Islet of Langerhans (tissue), 1 donor: ENCODE measurements at regions not wholly inside any gene's neighbourhood (a gene's known extent, or its start where the extent isn't known, plus 50 kb on each side); places are given as distances from the start of the nearest gene placed in this dataset.

Experiments used
- FAIRE-seq: peaks from one replicate; lab custom pipeline; 2011; peaks lifted over from hg19 to GRCh38; lab: Jason Lieb, UNC

GRCh38 chr18:44153981-44154380, 526.7 kb upstream of the SETBP1 start:
- FAIRE-seq: no peak

DNA sequence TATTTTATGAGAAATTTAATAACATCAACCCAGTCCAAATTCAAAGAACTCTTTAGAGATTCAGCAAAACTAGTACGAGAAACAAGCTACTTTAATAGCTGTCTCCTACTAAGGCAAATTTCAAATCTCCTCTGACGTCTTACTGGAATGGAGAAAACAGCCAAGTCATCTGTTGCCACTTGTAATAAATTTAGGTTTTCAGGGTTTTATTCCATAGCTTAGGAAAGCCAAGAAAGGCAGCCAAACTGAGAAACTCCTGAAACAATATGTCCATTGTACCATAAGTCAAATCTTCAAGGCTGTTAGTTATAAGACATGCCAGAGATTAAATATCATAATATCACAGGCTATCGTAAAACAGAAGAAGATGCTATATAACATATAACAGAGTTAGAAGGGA, 524.6 kb upstream of the SETBP1 start:
- FAIRE-seq: no peak

DNA sequence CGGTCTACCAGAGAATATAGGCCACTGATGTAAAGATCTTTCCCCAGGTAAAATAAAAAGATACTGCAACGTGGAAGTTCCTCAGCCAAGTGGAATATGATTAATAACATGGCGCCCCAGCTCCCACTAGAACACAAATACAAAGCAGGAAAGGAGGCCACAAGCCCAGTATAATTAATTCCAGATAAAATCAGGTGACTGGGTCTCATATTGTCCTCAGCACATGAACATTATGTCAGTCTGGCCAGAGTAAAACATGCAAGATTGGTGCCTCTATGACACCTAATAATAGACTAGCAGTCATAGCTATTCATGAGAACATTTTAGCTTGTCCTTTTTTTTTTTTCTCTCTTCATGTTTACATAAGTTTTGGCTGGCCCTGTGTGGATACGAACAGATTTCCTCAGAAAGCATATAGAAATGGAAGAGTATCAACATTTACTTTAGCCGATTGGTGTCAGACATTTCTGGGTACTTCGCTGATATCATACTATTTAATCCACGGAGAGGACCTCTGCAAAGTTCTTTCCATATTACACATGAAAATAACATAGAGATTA, 523.8 kb upstream of the SETBP1 start:
- no peak for FAIRE-seq

GRCh38 chr18:44170208-44170880, 510.3 kb upstream of the SETBP1 start:
- no peak for FAIRE-seq

DNA sequence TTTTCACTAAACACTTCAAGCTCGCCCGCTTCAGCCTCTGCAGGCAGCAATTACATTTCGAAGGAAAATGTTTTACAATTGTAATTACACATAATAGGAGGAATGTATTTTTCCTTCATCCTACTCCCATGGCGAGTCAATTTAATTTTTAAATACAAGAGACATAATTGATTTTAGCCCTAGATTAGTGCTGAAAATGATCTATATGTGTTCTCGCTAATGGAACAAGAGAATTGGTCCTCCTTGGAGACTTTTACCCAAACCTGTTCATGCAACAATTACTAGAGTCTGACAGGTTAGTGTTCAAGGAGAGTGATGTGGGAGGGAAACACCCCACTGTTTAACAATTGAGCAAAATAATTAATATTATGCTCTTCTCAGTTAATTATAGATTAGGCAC, 509.4 kb upstream of the SETBP1 start:
- FAIRE-seq: no peak

DNA sequence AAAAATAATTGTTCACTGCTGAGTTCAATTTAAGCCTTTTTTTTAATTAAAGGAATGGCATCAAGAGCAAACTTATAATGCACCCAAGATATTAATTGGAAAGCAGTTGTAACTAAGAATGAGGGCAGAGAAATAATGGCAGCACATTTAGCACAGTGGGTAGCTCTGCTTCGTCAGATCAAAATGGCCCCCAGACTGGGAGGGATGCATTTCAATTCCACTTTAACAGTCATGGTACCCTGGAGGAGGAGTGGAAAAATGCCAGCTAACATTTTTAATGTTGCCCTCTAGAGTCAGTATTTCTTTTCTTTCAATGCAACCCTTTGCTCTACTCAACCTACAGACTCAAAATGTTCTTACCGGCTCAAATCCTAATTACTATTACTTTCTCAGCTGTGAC, 504.8 kb upstream of the SETBP1 start:
- no peak for FAIRE-seq

GRCh38 chr18:44178476-44178875, 502.2 kb upstream of the SETBP1 start:
- FAIRE-seq: no peak

DNA sequence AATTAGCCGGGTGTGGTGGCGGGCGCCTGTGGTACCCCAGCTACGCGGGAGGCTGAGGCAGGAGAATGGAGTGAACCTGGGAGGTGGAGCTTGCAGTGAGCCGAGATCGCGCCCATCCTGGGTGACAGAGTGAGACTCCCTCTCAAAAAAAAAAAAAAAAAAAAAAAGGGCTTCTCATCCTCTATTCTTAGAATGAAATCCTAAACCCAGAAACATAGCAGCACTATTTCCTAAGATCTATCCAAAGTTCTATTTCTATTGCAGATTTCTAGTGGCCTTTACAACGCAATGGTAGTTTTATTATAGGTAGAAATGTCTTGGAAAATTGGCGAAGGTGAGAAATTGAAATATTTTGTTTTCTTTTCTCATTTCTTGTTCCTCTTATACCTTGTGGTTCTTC, 501.0 kb upstream of the SETBP1 start:
- FAIRE-seq: no peak

GRCh38 chr18:44180683-44181082, 500.0 kb upstream of the SETBP1 start:
- no peak for FAIRE-seq

DNA sequence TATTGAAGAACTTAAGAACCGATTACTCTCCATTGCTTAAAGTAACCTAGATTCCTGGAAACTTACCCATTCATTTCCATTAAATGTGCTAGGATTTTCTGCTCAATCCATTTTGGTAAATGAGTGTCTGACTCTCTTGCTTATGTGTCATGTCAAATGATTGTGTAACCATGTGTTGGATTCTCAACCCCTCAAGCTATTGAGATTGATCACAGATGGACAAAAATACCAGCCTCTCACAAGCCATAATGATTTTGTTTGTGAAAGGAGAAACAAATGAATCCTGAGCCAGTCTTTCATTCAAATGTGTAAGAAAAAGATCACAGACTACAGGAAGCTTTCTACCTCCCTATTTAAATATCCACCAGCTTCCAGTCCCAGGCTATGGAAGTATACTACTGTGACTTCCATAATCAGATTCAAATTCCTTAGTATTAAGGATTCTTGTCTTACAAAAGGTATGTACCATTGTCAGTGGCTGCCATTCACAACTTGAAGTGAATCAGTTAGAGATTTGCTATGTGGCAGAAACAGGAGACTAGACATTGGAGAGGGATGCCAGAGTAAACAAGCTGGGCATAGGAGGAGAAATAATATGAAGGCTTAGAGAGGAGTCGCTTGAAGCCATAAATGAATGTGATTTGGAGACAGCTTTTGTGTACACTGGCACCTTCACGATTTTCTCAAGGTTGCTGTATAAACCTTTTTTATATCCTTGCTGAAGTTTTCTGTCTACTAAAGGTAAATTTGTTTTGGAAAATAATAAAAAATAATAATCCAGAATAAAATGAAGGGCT, 498.5 kb upstream of the SETBP1 start:
- FAIRE-seq: no peak

- no peak for FAIRE-seq
Measured at GRCh38 chr18:44186001-44186400, 494.7 kb upstream of the SETBP1 start.

- no peak for FAIRE-seq
Measured at GRCh38 chr18:44187090-44187489, 493.6 kb upstream of the SETBP1 start.

GRCh38 chr18:44195394-44196140, 485.1 kb upstream of the SETBP1 start:
- no peak for FAIRE-seq

DNA sequence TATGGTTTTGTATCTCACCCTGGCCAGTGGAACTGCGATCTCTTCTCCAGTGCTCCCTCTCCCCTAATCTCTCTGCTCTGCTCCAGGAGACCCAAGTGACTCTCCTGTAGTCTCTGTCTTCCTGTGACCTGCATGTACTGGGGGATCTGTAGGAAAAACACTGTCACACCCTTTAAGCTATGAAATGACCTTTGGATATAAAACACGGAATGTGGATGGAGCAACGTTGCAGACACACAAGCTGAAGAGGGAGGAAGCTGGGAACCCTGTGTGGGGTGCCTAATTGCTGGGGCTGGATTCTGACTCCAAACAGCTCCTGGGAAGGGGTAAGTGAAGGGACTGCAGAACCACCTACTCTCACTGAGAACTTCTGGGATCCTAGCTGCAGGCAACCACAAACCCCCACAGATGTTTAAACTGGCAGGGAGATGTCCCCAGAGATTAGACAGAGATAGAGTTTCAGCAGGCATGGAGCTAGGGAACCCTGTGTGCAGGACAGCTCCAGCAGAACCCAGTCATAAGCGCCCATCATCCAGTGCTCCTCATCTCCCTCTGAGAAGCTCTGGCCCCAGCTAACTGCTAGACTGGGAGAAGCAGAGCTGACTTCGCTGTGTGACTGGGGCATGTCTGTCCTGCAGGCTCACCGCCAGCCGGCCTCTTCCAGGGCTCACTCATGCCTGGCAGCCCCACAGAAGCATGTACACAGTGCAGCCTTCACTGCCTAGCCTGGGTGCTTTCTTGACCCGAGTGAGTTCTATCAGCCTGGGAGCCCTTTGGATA, 482.7 kb upstream of the SETBP1 start:
- FAIRE-seq: no peak

DNA sequence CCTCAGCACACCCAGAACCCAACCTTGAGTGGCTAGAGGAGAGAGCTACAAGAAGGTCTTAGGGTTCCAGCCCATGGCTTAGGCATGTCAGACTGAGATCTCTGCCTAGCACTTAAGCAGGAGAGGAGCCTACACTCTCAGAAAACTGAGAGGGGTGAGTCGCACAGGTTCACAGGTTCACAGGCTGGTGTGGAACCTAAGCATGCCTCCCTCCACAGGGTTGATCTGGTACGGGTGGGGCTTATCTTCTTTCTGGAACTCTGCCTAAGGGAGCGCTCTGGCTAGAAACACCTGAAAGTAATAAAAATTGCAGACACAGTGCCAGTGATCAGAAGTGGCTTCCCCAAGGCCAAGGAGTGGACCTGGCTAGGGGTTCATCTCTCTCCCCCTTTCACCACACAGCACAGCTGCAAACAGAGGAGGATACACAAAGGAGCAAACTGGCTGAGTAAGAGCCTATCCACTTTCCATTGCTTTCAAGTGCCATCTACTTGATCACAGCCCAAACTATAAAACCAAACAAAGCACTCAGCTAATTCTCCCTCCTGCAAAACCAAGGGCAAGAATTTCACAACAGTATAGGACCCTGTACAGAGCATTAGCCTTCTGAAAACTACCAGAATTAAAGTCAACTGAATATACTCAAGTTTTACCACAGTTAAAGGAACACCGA, 481.9 kb upstream of the SETBP1 start:
- FAIRE-seq: no peak

DNA sequence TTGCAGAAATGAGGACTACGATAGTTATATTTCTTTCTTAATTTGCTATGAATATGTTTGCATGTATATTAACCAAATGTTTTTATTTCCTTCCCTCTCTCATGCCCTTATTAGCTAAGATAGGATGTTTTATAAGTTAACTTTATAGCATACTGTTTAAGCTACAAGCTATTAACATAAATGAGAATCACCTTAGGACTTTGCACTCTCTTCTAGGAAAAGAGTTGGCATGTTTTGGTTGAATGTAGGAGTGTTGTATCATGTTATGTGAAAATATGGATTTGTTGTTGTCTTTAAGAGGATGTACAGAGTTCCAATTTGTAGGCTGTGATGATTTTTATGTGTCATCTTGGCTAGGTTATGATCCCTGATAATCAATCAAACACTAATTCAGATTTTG, 467.4 kb upstream of the SETBP1 start:
- no peak for FAIRE-seq

DNA sequence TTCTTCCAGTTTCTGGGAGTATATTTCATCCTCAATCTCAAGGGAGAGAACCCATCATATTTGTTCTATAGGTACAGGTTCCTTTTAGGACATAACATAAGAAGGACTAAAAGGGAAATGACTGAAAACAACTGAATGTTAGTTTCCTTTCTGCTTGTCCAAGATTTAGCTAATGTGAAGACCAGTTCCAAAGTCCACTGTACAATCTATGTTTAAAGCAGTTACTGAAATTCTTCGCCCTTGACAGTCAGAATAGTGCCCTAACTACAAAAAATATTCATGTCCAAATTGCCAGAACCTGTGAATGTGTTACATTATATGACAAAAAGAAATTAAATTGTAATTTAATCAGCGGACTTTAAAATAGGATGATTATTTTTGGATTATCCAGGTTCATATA, 466.3 kb upstream of the SETBP1 start:
- peak; percentile 36 for FAIRE-seq

GRCh38 chr18:44216169-44216568, 464.5 kb upstream of the SETBP1 start:
- no peak for FAIRE-seq

DNA sequence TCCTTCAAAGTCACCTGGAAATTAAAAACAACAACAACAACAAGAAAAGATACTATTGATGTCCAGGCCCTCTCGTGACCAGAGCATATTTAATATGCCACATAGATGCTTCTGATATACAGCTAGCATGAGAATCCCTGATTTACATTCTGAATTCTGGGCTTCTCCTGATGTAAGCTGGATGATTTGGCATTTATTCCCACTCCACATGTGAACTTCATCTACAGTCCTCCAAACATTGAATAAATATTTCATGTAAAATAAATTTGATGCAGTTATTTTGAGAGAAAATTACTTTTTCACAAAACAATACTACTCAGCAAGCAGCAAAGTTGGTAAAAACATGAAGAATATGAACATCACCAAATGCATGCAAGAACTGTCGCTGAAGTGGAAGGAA, 453.2 kb upstream of the SETBP1 start:
- no peak for FAIRE-seq

DNA sequence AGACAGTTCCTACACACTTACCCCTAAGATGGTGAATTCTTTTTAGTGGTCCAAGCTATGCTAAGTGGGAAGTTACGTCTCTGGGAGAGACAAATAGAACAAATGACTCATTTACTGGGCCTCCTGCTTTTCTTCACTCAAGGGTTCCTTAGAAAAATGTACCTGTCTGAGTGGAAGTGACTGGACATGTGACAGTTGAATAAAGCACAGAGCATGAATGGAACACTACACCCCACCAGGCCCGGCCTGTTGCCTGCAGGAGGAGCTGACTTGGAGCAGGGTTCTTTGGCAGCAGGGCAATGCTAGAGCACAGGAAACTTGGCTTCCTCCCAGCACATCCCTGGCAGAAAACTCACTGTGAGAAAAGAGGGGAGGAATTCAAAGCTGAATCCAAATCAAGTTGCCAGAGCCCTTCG, 451.0 kb upstream of the SETBP1 start:
- no peak for FAIRE-seq

DNA sequence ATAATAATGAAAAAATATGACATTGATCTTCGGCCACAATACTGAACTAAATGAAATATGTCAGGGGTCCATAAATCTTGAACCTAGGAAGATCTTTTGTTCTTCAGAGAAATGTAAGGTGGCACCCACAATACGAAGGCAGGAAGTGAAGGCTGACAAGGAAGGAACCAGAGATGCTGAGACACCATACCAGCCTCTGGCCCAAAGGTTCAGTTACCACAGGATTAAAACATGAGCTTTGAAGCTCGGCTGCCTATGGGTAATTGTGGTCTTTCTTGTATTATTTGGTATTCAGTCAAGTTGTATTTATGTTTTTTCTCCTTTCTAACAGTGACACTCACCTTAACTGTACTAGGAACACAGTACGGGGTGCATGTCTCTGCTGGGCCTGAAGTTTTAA, 448.8 kb upstream of the SETBP1 start:
- no peak for FAIRE-seq

DNA sequence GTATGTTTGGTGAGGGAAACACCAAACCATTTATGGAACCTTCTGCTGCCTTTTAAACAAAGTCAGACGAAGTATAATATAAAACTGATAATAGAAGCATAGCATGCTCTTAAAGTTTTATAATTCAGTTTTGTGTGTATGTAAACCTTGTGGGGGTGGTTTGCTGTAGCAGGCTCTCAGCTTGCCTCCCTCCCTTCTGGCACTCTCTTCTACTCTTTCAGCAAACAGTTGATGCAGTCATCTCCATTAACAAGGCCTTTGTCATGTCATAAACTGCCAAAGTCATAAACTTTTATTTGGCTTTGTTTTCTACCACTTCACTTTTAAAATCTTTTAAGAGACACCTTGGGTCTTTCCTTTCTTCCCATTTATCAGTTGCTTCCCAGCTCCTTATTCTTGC, 448.2 kb upstream of the SETBP1 start:
- FAIRE-seq: no peak
